Left ventricle myocardium inferior (tissue), 1 donor: ENCODE measurements at regions not wholly inside any gene's neighbourhood (a gene's known extent, or its start where the extent isn't known, plus 50 kb on each side); places are given as distances from the start of the nearest gene placed in this dataset.

Experiments used
- DNase-seq: peaks from one replicate; pipeline ENCODE4 v3.0.0-alpha.2; 2020
- H3K27ac ChIP-seq: fragments of 200-600 bp; replicated peaks from 2 replicates; pipeline ENCODE4 v1.8.0; 2021
- H3K27me3 ChIP-seq: fragments of 200-600 bp; 2 replicates; pipeline ENCODE4 v1.8.0; 2021; ENCODE audit warnings: low read depth
- H3K36me3 ChIP-seq: fragments of 200-600 bp; 2 replicates; pipeline ENCODE4 v1.8.0; 2021
- H3K4me1 ChIP-seq: fragments of 200-600 bp; 2 replicates; pipeline ENCODE4 v1.8.0; 2021
- H3K4me3 ChIP-seq: fragments of 200-600 bp; 2 replicates; pipeline ENCODE4 v1.8.0; 2021; ENCODE audit warnings: mild to moderate bottlenecking, moderate library complexity
- H3K9me3 ChIP-seq: fragments of 200-600 bp; replicated peaks from 2 replicates; pipeline ENCODE4 v1.8.0; 2021
- intact Hi-C: fragments of 100-400 bp; cut with micrococcal nuclease; formaldehyde crosslinking; loops from one replicate; pipeline ENCODE4 v1.11.0; 2022
- TF ChIP-seq, protein P1 (sequence below): fragments of 200-600 bp; IDR thresholded peaks from 2 replicates; pipeline ENCODE4 v1.8.0; 2021; ENCODE audit warnings: antibody characterized with exemption, mild to moderate bottlenecking, borderline replicate concordance
- donor health status: DM: no; HTN: yes; CAD: no; lungs with severe emphysema.

- Histone ChIP-seq H3K4me1 (no peaks in the 10 kb centered on the region), H3K27ac (no peak overlapping the region), H3K4me3 (no peak overlapping the region), H3K27me3 (no peaks in the 10 kb centered on the region), H3K9me3 (no peaks in the 10 kb centered on the region), H3K36me3 (no peaks in the 10 kb centered on the region)
- TF ChIP-seq, protein P1, sequence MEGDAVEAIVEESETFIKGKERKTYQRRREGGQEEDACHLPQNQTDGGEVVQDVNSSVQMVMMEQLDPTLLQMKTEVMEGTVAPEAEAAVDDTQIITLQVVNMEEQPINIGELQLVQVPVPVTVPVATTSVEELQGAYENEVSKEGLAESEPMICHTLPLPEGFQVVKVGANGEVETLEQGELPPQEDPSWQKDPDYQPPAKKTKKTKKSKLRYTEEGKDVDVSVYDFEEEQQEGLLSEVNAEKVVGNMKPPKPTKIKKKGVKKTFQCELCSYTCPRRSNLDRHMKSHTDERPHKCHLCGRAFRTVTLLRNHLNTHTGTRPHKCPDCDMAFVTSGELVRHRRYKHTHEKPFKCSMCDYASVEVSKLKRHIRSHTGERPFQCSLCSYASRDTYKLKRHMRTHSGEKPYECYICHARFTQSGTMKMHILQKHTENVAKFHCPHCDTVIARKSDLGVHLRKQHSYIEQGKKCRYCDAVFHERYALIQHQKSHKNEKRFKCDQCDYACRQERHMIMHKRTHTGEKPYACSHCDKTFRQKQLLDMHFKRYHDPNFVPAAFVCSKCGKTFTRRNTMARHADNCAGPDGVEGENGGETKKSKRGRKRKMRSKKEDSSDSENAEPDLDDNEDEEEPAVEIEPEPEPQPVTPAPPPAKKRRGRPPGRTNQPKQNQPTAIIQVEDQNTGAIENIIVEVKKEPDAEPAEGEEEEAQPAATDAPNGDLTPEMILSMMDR: no peak
- intact Hi-C loops: no loop called here
- DNase-seq: peak; percentile 20
These were observed 190.3 kb upstream of the ANKFN1 start for GRCh38 chr17:55962951-55963401.

DNA sequence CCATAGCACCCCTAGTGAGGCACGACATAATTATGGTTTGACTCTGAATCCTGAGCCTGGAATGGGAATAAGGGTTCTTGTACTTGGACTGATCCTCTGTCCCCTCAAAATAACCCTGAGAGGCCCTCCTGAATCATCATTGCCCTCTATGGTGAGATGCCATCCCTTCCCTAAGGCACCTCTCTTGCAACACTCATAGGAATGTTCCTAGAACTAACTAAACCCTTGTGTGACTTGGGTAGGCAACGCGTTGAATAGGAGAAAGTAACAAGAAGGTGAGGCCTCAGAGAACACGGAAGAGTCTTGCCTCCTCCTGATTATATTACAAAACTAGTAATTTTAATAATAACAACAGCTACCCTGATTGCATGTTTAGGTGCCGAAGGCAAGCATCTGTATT lies 189.1 kb upstream of the ANKFN1 start:
- Histone ChIP-seq H3K9me3 (no peaks in the 10 kb centered on the region), H3K4me3 (no peak overlapping the region), H3K27me3 (no peaks in the 10 kb centered on the region), H3K36me3 (no peaks in the 10 kb centered on the region), H3K27ac (no peak overlapping the region), H3K4me1 (no peaks in the 10 kb centered on the region)
- intact Hi-C loops: no loop called here
- DNase-seq: no peak
- TF ChIP-seq, protein P1: no peak

GRCh38 chr17:55965051-55965450 lies 188.2 kb upstream of the ANKFN1 start:
- no peaks in the 10 kb centered on the region for H3K27me3 ChIP-seq
- intact Hi-C loops: no loop called here
- TF ChIP-seq, protein P1: no peak

DNA sequence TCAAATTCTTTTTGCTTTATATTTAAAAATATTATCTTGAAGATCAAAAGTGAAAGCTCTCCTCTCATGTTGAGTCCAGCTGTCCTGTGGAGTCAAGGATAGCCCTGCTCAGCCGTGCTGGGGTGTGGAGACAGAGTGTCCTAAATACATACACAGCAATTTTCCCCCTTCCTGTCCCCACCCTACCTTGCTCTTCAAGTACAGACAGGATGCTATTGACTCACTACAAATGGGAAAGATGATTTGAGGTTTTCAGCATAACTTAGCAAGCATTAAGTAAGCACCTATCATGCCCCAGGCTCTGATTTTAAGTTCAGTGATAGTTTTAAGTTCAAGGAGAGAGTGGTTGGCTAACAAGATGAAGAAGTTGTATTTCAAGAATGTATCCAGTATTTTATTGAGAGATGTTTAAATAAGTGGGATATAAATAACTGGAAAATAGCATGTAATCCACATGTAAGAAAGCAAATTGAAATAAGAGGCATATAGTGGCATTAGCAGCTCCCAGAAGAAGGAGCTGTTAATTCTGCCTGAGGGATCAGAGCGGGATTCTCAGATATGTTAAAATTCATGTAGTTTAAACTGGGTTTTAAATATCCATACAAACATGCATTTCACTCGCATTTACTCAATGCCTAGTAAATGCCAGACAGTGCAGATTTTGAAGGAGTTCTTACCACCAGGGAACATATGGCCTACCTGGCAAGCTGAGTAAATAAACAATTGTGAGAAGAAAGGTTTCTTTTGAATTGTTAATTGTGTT lies 183.5 kb upstream of the ANKFN1 start:
- no peaks in the 10 kb centered on the region for H3K9me3 ChIP-seq
- no peak for DNase-seq
- H3K36me3 ChIP-seq: no peaks in the 10 kb centered on the region
- intact Hi-C loops: no loop called here
- TF ChIP-seq, protein P1: no peak
- peaks cover 15% of the 10 kb centered on the region for H3K27me3 ChIP-seq
- no peak overlapping the region for H3K27ac ChIP-seq
- no peaks in the 10 kb centered on the region for H3K4me1 ChIP-seq
- no peak overlapping the region for H3K4me3 ChIP-seq

More at GRCh38 chr17:55965051-55965450, 188.2 kb upstream of the ANKFN1 start:
- Histone ChIP-seq H3K9me3 (no peaks in the 10 kb centered on the region), H3K36me3 (no peaks in the 10 kb centered on the region), H3K4me3 (no peak overlapping the region), H3K27ac (no peak overlapping the region), H3K4me1 (no peaks in the 10 kb centered on the region)
- no peak for DNase-seq

DNA sequence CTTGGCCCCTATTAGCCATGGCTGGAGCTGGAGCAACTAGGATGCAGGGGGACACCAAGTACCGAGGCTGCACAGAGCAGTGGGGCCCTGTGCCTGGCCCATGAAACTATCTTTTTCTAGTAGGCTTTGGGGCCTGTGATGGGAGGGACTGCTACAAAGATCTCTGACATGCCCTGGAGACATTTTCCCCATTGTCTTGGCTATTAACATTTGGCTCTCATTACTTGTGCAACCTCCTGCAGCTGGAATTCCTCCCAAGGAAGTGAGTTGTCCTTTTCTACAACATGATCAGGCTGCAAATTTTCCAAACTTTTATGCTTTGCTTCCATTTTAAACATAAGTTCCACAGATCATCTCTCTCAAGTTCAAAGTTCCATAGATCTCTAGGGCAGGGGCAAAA lies 174.7 kb upstream of the ANKFN1 start:
- H3K27ac ChIP-seq: no peak overlapping the region
- no peak overlapping the region for H3K4me3 ChIP-seq
- no peaks in the 10 kb centered on the region for H3K9me3 ChIP-seq
- H3K36me3 ChIP-seq: no peaks in the 10 kb centered on the region
- no peaks in the 10 kb centered on the region for H3K27me3 ChIP-seq
- no peak for DNase-seq
- intact Hi-C loops: no loop called here
- H3K4me1 ChIP-seq: no peaks in the 10 kb centered on the region
- TF ChIP-seq, protein P1: no peak
